DOHH2 (cell line): ENCODE measurements at regions not wholly inside any gene's neighbourhood (a gene's known extent, or its start where the extent isn't known, plus 50 kb on each side); places are given as distances from the start of the nearest gene placed in this dataset.

ENCODE experiments used
- H3F3A ChIP-seq: fragments of 200-600 bp; sonication (generic), shearing (Covaris generic); 2 replicates; pipeline ENCODE4 v1.6.0; 2016; ENCODE audit warnings: antibody characterized with exemption, mild to moderate bottlenecking; ENCODE audit not compliant: control insufficient read depth, insufficient read depth
- H3K27ac ChIP-seq: fragments of 200-600 bp; sonication (generic); 2 replicates; pipeline ENCODE4 v1.5.1; 2014; ENCODE audit warnings: low read depth, mild to moderate bottlenecking, low read length, moderate library complexity
- H3K27me3 ChIP-seq: fragments of 200-600 bp; sonication (generic); 2 replicates; pipeline ENCODE4 v1.6.1; 2014; ENCODE audit warnings: mild to moderate bottlenecking, low read length, mixed read lengths; ENCODE audit not compliant: control insufficient read depth
- H3K36me3 ChIP-seq: fragments of 200-600 bp; sonication (generic); 2 replicates; pipeline ENCODE4 v1.6.1; 2014; ENCODE audit warnings: mild to moderate bottlenecking, low read length, moderate library complexity, mixed read lengths; ENCODE audit not compliant: control insufficient read depth
- H3K4me1 ChIP-seq: fragments of 200-600 bp; sonication (generic); 2 replicates; pipeline ENCODE4 v1.6.1; 2014; ENCODE audit warnings: mild to moderate bottlenecking, low read length, mixed read lengths; ENCODE audit not compliant: control insufficient read depth
- H3K4me2 ChIP-seq: fragments of 200-600 bp; sonication (generic); 2 replicates; pipeline ENCODE4 v1.6.0; 2014; ENCODE audit warnings: mild to moderate bottlenecking, low read length, moderate library complexity
- H3K4me3 ChIP-seq: fragments of 200-600 bp; sonication (generic); 2 replicates; pipeline ENCODE4 v1.5.1; 2014; ENCODE audit warnings: mild to moderate bottlenecking, low read length, mixed read lengths
- H3K79me2 ChIP-seq: fragments of 200-600 bp; sonication (generic); 2 replicates; pipeline ENCODE4 v1.6.1; 2014; ENCODE audit warnings: mild to moderate bottlenecking, low read length, mixed read lengths; ENCODE audit not compliant: control insufficient read depth
- H3K9me2 ChIP-seq: fragments of 200-600 bp; sonication (generic); replicated peaks from 2 replicates; pipeline ENCODE4 v1.6.1; 2014; ENCODE audit warnings: mild to moderate bottlenecking, low read length, mixed read lengths; ENCODE audit not compliant: control insufficient read depth
- H3K9me3 ChIP-seq: fragments of 200-600 bp; sonication (generic); 2 replicates; pipeline ENCODE4 v1.6.1; 2014; ENCODE audit warnings: antibody characterized with exemption, low read length, mixed read lengths; ENCODE audit not compliant: control insufficient read depth, insufficient read depth
- H4K20me1 ChIP-seq: fragments of 200-600 bp; sonication (generic); 2 replicates; pipeline ENCODE4 v1.6.0; 2014; ENCODE audit warnings: low read depth, mild to moderate bottlenecking, antibody characterized with exemption, low read length, moderate library complexity; ENCODE audit not compliant: control insufficient read depth, insufficient read depth
- CTCF ChIP-seq: fragments of 200-600 bp; sonication (generic); IDR thresholded peaks from one replicate; pipeline ENCODE4 v1.5.1; 2014; ENCODE audit warnings: antibody characterized with exemption, mild to moderate bottlenecking, low read depth, low read length; ENCODE audit not compliant: poor library complexity, severe bottlenecking
- EZH2phosphoT487 ChIP-seq: fragments of 200-600 bp; sonication (generic); IDR thresholded peaks from 2 replicates; pipeline ENCODE4 v1.6.1; 2017; ENCODE audit warnings: borderline replicate concordance, mild to moderate bottlenecking, antibody characterized with exemption, low read length, moderate library complexity, mixed read lengths

GRCh38 chr2:164009756-164010337 is 274.0 kb upstream of the FIGN start:
- Histone ChIP-seq H3K9me3 (no peaks in the 10 kb centered on the region), H3K27ac (no peak overlapping the region), H3K79me2 (no peaks in the 10 kb centered on the region), H3K4me1 (no peaks in the 10 kb centered on the region), H3K36me3 (no peaks in the 10 kb centered on the region), H3F3A (no peaks in the 10 kb centered on the region), H3K4me3 (no peak overlapping the region), H3K4me2 (no peak overlapping the region), H3K27me3 (no peaks in the 10 kb centered on the region), H4K20me1 (no peaks in the 10 kb centered on the region), H3K9me2 (no peaks in the 10 kb centered on the region)
- TF ChIP-seq CTCF (no peak), EZH2phosphoT487 (no peak)

GRCh38 chr2:164008752-164009151 is 272.9 kb upstream of the FIGN start:
- H3K4me1 ChIP-seq = no peaks in the 10 kb centered on the region
- no peaks in the 10 kb centered on the region for H3K36me3 ChIP-seq
- H3K9me3 ChIP-seq = no peaks in the 10 kb centered on the region
- H3K4me2 ChIP-seq = no peak overlapping the region
- no peaks in the 10 kb centered on the region for H3K79me2 ChIP-seq
- no peaks in the 10 kb centered on the region for H3K27me3 ChIP-seq
- H3K27ac ChIP-seq = no peak overlapping the region
- TF ChIP-seq CTCF (no peak), EZH2phosphoT487 (no peak)
- no peaks in the 10 kb centered on the region for H3F3A ChIP-seq
- H3K4me3 ChIP-seq = no peak overlapping the region
- H3K9me2 ChIP-seq = no peaks in the 10 kb centered on the region
- no peaks in the 10 kb centered on the region for H4K20me1 ChIP-seq

GRCh38 chr2:164006704-164007103 is 270.9 kb upstream of the FIGN start:
- H4K20me1 ChIP-seq = no peaks in the 10 kb centered on the region
- H3F3A ChIP-seq = no peaks in the 10 kb centered on the region
- H3K27me3 ChIP-seq = no peaks in the 10 kb centered on the region
- H3K4me3 ChIP-seq = no peak overlapping the region
- no peak for TF ChIP-seq EZH2phosphoT487
- TF ChIP-seq CTCF = no peak
- no peaks in the 10 kb centered on the region for H3K4me1 ChIP-seq
- no peaks in the 10 kb centered on the region for H3K79me2 ChIP-seq
- no peak overlapping the region for H3K4me2 ChIP-seq
- H3K9me2 ChIP-seq = no peaks in the 10 kb centered on the region
- no peak overlapping the region for H3K27ac ChIP-seq
- no peaks in the 10 kb centered on the region for H3K9me3 ChIP-seq
- H3K36me3 ChIP-seq = no peaks in the 10 kb centered on the region

GRCh38 chr2:164000176-164000575 is 264.4 kb upstream of the FIGN start:
- H3K9me3 ChIP-seq = no peaks in the 10 kb centered on the region
- H3K9me2 ChIP-seq = no peaks in the 10 kb centered on the region
- H3K27ac ChIP-seq = no peak overlapping the region

More at GRCh38 chr2:164000176-164000575, 264.4 kb upstream of the FIGN start:
- H4K20me1 ChIP-seq = no peaks in the 10 kb centered on the region
- no peak overlapping the region for H3K4me2 ChIP-seq
- H3K79me2 ChIP-seq = no peaks in the 10 kb centered on the region
- no peaks in the 10 kb centered on the region for H3K36me3 ChIP-seq
- H3K4me3 ChIP-seq = no peak overlapping the region
- H3K27me3 ChIP-seq = no peaks in the 10 kb centered on the region
- TF ChIP-seq CTCF (no peak), EZH2phosphoT487 (no peak)
- H3F3A ChIP-seq = no peaks in the 10 kb centered on the region
- no peaks in the 10 kb centered on the region for H3K4me1 ChIP-seq
